Progenitor cell of endocrine pancreas (in vitro differentiated cells): ENCODE measurements at regions not wholly inside any gene's neighbourhood (a gene's known extent, or its start where the extent isn't known, plus 50 kb on each side); places are given as distances from the start of the nearest gene placed in this dataset.

Experiments used
- DNase-seq: peaks from one replicate; pipeline ENCODE4 v3.0.0; 2021; ENCODE audit warnings: low spot score; ENCODE audit not compliant: unreplicated experiment
- H3K27ac Mint-ChIP-seq: 2 replicates; pipeline ENCODE4 v1.8.0; 2021; ENCODE audit warnings: mild to moderate bottlenecking, moderate library complexity, mixed read lengths
- H3K27me3 Mint-ChIP-seq: 2 replicates; pipeline ENCODE4 v1.8.0; 2021; ENCODE audit warnings: mixed read lengths
- H3K36me3 Mint-ChIP-seq: 2 replicates; pipeline ENCODE4 v1.8.0; 2022; ENCODE audit warnings: mixed read lengths; ENCODE audit not compliant: insufficient read depth
- H3K4me1 Mint-ChIP-seq: 2 replicates; pipeline ENCODE4 v1.8.0; 2021; ENCODE audit warnings: low read depth, mixed read lengths
- H3K4me3 Mint-ChIP-seq: 2 replicates; pipeline ENCODE4 v1.8.0; 2021; ENCODE audit warnings: low read depth, mild to moderate bottlenecking, moderate library complexity, mixed read lengths
- H3K9me3 Mint-ChIP-seq: 2 replicates; pipeline ENCODE4 v1.8.0; 2021; ENCODE audit warnings: low read depth, mixed read lengths
- CTCF ChIP-seq: fragments of 200-600 bp; sonication (generic); IDR thresholded peaks from one replicate; pipeline ENCODE4 v1.5.0; 2021; ENCODE audit warnings: antibody characterized with exemption, mild to moderate bottlenecking; ENCODE audit not compliant: unreplicated experiment

DNA sequence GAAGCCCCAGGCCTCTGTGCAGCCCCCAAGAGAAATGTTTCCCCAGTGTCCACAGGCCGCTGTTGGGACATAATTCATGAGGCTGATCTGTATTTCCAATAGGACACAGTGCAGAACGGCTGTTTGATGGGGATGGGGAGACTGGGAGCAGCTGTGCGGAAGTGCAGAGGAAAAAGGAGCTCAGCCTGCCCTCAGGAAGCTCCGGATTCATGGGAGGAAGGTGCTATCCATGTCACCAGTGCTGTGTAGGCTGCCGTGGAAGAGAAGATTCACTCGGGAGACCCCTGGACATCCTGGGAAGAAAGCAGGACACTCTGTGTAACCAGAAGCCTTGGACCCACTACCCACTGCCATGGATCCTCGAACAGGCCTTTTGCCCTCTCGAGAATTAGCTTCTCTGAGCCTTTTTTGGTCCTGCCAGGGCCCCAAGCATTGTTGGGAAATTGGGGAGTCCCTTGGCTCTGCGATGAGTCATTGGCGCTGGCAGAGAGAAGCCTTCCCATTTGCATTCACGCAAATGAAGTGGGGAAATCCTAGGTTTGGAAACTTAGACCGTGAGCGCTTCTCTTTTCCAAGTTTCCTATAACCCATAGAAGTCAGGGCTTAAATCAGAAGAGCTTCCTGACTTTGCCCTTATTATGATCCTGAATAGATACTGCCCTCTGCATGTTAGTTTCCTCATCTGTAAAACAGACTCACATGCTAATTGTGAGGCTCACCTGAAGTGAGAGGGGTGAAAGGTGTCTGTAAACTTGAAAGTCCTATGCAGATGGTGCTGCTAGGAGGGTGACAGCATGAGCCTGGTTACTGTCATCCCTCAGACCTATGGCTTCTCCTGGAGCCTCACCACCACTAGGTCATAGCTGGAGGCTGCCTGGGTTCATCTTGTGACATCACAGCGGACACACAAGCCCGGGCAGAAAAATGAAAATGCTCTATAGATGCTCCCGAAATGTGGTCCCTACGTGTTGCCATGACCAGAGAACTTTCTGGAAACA lies 229.2 kb upstream of the B3GAT1 start:
- peaks cover 64% of the 10 kb centered on the region for H3K27me3 Mint-ChIP-seq

GRCh38 chr11:134640536-134640935 lies 228.5 kb upstream of the B3GAT1 start:
- DNase-seq = no peak
- TF ChIP-seq CTCF = no peak
- Mint-ChIP-seq H3K4me3 (no peak overlapping the region), H3K27ac (no peak overlapping the region), H3K9me3 (no peaks in the 10 kb centered on the region), H3K27me3 (peaks cover 68% of the 10 kb centered on the region), H3K4me1 (no peaks in the 10 kb centered on the region), H3K36me3 (no peaks in the 10 kb centered on the region)

More for the DNA sequence above, 229.2 kb upstream of the B3GAT1 start:
- H3K4me3 Mint-ChIP-seq = no peak overlapping the region
- DNase-seq = no peak
- H3K36me3 Mint-ChIP-seq = no peaks in the 10 kb centered on the region
- H3K4me1 Mint-ChIP-seq = no peaks in the 10 kb centered on the region
- no peaks in the 10 kb centered on the region for H3K9me3 Mint-ChIP-seq
- no peak for TF ChIP-seq CTCF
- H3K27ac Mint-ChIP-seq = no peak overlapping the region

DNA sequence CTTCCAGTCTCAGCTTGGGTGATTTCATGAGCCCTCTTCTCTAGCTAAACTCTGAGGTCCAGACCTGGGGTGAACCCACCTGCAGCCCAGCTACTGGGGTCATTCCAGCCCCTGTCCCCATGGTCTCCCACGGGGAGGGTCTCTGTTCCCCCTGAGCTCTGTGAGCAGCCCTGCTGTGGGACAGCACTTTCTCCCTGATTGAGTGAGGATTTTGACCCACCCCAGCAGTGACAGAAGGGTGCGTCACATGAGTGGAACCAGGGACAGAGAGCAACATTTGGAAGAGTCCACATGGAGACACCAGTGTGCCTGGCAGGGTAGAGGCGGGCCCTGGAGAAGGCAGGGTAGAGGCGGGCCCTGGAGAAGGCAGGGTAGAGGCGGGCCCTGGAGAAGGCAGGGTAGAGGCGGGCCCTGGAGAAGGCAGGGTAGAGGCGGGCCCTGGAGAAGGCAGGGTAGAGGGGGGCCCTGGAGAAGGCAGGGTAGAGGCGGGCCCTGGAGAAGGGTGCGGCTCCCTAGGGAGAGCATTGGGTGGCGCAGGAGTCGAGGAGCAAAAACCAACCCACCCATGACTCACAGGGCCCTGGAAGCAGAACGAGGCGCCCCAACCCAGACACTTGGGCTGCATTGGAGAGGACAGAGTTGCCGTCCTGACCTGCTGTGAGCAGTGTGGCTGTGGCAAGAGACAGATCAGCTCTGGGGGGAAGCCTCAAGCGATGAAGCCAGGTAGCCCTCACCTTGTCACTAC lies 227.7 kb upstream of the B3GAT1 start:
- H3K4me3 Mint-ChIP-seq = no peak overlapping the region
- no peaks in the 10 kb centered on the region for H3K36me3 Mint-ChIP-seq
- no peak for DNase-seq
- H3K9me3 Mint-ChIP-seq = no peaks in the 10 kb centered on the region
- no peaks in the 10 kb centered on the region for H3K4me1 Mint-ChIP-seq
- TF ChIP-seq CTCF = no peak
- H3K27ac Mint-ChIP-seq = no peak overlapping the region
- peaks cover 61% of the 10 kb centered on the region for H3K27me3 Mint-ChIP-seq

DNA sequence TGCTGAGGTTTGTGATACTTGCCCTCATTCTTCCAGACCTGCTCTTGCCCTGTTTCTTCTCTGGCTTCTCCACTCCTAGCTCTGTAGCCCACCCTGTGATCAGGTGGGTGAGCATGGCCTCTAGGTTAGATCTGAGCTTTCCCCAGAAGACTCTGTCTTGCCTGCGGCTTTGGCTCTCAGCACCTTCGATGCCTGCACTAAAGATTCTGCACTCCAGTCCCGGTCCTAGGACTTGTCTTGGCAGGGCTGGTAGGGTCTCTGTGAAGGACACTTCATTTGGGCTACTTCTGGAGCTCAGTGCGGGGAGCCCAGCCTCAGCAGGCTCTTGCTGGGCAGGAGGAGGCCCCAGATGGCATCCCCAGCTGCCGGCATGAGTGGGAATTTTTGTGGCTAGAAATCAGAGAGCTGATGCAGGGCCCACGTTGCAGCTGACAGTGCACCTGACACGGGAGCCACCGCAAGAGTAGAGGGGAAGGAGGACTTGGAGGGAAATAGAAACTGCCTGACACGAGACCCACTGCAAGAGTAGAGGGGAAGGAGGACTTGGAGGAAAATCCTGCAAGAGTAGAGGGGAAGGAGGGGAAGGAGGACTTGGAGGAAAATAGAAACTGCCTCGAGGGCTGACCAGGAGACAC lies 226.9 kb upstream of the B3GAT1 start:
- Mint-ChIP-seq H3K27ac (no peak overlapping the region), H3K9me3 (no peaks in the 10 kb centered on the region), H3K4me3 (no peak overlapping the region), H3K4me1 (no peaks in the 10 kb centered on the region), H3K36me3 (no peaks in the 10 kb centered on the region), H3K27me3 (peaks cover 54% of the 10 kb centered on the region)
- no peak for DNase-seq
- TF ChIP-seq CTCF = no peak
